ENCODE measurements at regions not wholly inside any gene's neighbourhood (a gene's known extent, or its start where the extent isn't known, plus 50 kb on each side); places are given as distances from the start of the nearest gene placed in this dataset.

DNA sequence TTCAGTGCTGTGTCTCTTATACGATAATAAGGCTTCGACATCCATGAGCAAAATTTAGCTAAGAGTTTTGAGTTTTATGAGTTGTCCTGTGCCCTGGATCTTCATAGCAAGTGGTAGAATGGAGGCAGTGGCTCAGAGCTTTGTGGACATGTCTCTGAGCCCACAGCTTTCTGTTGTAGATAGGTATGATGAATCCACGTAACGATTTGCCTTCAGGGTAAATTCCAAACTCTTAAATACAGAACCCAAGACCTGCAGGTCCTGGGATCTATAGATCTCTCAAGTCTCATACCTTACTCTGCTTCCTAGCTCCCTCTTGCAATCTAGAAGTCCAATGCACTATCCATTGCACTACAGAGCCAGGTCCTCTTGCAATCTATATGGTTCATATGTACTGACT lies 59.5 kb upstream of the TLE4 start:
- H4K5ac ChIP-seq (ENCODE audit: insufficient read length, low read depth, low read length) = no peak overlapping the region
- H3K4me1 ChIP-seq (replicated peaks in 1 of 4; ENCODE audit: control insufficient read depth in 3 of 4, insufficient read depth in 4 of 4, low read length in 3 of 4) = no peaks in the 10 kb centered on the region
- H3K23ac ChIP-seq (ENCODE audit: insufficient read length) = no peak overlapping the region
- no peak overlapping the region for H3K4me2 ChIP-seq (ENCODE audit: insufficient read depth in 1 of 2, low read depth in 2 of 2, low read length in 2 of 2)
- no peaks in the 10 kb centered on the region for H3K23me2 ChIP-seq (ENCODE audit: low read depth, low read length)
- no peaks in the 10 kb centered on the region for H3K27me3 ChIP-seq (replicated peaks in 1 of 4; ENCODE audit: control insufficient read depth in 3 of 4, extremely low read depth in 1 of 4, insufficient read depth in 3 of 4, low read length in 3 of 4)
- no peak overlapping the region for H3K56ac ChIP-seq (replicated peaks; ENCODE audit: insufficient read length, low read depth, low read length)
- H2BK20ac ChIP-seq (ENCODE audit: low read length) = no peak overlapping the region
- no peak overlapping the region for H2BK5ac ChIP-seq (ENCODE audit: low read depth, low read length)
- no peak overlapping the region for H3K4me3 ChIP-seq (ENCODE audit: extremely low read depth in 1 of 4, insufficient read depth in 2 of 4, low read depth in 3 of 4, low read length in 4 of 4)
- H3K9me3 ChIP-seq (ENCODE audit: insufficient read depth in 2 of 2, low read depth in 1 of 2, low read length in 1 of 2) = no peaks in the 10 kb centered on the region
- no peaks in the 10 kb centered on the region for H3K36me3 ChIP-seq (ENCODE audit: control insufficient read depth in 2 of 4, insufficient read depth in 4 of 4, low read length in 3 of 4)
- H3K14ac ChIP-seq (ENCODE audit: insufficient read length) = no peak overlapping the region
- H3K4ac ChIP-seq (replicated peaks; ENCODE audit: insufficient read length, low read depth, low read length) = no peak overlapping the region
- H2BK12ac ChIP-seq (ENCODE audit: low read depth, low read length) = no peak overlapping the region
- FAIRE-seq (no peak), DNase-seq (ENCODE audit: low read depth in 1 of 2, low spot score in 2 of 2) (no peak)
- CTCF ChIA-PET (ENCODE audit: partially characterized antibody) = no interaction called here
- H4K20me1 ChIP-seq (replicated peaks in 1 of 2; ENCODE audit: control insufficient read depth in 1 of 2, insufficient read depth in 2 of 2, low read length in 2 of 2) = no peaks in the 10 kb centered on the region
- H2BK15ac ChIP-seq (ENCODE audit: low read length) = no peak overlapping the region
- POLR2A ChIA-PET (ENCODE audit: partially characterized antibody) = no interaction called here
- H3K79me2 ChIP-seq (ENCODE audit: control insufficient read depth in 1 of 2, insufficient read depth in 2 of 2, low read length in 2 of 2) = no peaks in the 10 kb centered on the region
- no peak overlapping the region for H2AFZ ChIP-seq (ENCODE audit: low read length)
- H3K79me1 ChIP-seq (ENCODE audit: low read depth, low read length) = no peaks in the 10 kb centered on the region
- H4K91ac ChIP-seq (replicated peaks; ENCODE audit: insufficient read length, low read length) = no peak overlapping the region
- no peak overlapping the region for H4K8ac ChIP-seq (ENCODE audit: extremely low read depth, insufficient read depth, low read length)
- H2BK120ac ChIP-seq (replicated peaks; ENCODE audit: low read depth, low read length) = no peak overlapping the region
- no peak overlapping the region for H2AK5ac ChIP-seq (ENCODE audit: low read depth, low read length)
- TF ChIP-seq TAF1 (IDR thresholded peaks at IDR 0.05; ENCODE audit: low read depth, low read length) (no peak), CHD2 (IDR thresholded peaks at IDR 0.05; ENCODE audit: low read length) (no peak), JUND (IDR thresholded peaks at IDR 0.05; ENCODE audit: low read length) (no peak), ASH2L (IDR thresholded peaks at IDR 0.05; ENCODE audit: low read length) (no peak), CTBP2 (IDR thresholded peaks at IDR 0.05; ENCODE audit: borderline replicate concordance, insufficient read depth, insufficient read length, low read length) (no peak)
- TF ChIP-seq, protein P1, sequence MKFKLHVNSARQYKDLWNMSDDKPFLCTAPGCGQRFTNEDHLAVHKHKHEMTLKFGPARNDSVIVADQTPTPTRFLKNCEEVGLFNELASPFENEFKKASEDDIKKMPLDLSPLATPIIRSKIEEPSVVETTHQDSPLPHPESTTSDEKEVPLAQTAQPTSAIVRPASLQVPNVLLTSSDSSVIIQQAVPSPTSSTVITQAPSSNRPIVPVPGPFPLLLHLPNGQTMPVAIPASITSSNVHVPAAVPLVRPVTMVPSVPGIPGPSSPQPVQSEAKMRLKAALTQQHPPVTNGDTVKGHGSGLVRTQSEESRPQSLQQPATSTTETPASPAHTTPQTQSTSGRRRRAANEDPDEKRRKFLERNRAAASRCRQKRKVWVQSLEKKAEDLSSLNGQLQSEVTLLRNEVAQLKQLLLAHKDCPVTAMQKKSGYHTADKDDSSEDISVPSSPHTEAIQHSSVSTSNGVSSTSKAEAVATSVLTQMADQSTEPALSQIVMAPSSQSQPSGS (IDR thresholded peaks at IDR 0.05; ENCODE audit: low read length) = no peak
- no peak overlapping the region for H3K9ac ChIP-seq (replicated peaks in 1 of 4; ENCODE audit: extremely low read depth in 1 of 4, low read depth in 3 of 4, low read length in 3 of 4)
- no peak overlapping the region for H3K18ac ChIP-seq (ENCODE audit: extremely low read depth, low read length)
- WGBS, 2 experiments (ENCODE audit: extremely low coverage in 1 of 2, insufficient coverage in 1 of 2, insufficient read length in 1 of 2, insufficient replicate concordance in 2 of 2, low coverage in 1 of 2, low lambda C conversion rate in 2 of 2, missing lambda C conversion rate in 1 of 2) = 94% methylated on average over 4 of the region's 4 CpGs; no CpG with 5 or more reads in 1 of the 2 experiments
- no peak overlapping the region for H3K27ac ChIP-seq (ENCODE audit: low read depth, low read length)
